H1 (cell line): ENCODE measurements at regions not wholly inside any gene's neighbourhood (a gene's known extent, or its start where the extent isn't known, plus 50 kb on each side); places are given as distances from the start of the nearest gene placed in this dataset.

Experiments
- CTCF ChIA-PET: fragments of 300-600 bp; sonication (Branson Sonifier 250); formaldehyde crosslinking; loops from one replicate; lab custom pipeline; 2021; ENCODE audit not compliant: partially characterized antibody; lab: Charles Lee
- POLR2A ChIA-PET: fragments of 300-600 bp; sonication (Branson Sonifier 250); formaldehyde crosslinking; loops from one replicate; lab custom pipeline; 2021; ENCODE audit warnings: inconsistent platforms; ENCODE audit not compliant: partially characterized antibody; lab: Charles Lee
- DNase-seq, 2 experiments: peaks; one replicate each; pipeline versions ENCODE4 v3.0.0 to v3.0.0-alpha.2; 2010 to 2022; ENCODE audit warnings: low spot score in 2 of 2, low read depth in 1 of 2, mixed read lengths in 1 of 2
- FAIRE-seq: peaks from 2 replicates; lab custom pipeline; 2011; peaks lifted over from hg19 to GRCh38; lab: Jason Lieb, UNC
- H2AFZ ChIP-seq: 2 replicates; pipeline ENCODE4 v1.8.1; 2012; ENCODE audit warnings: low read length, inconsistent platforms
- H2AK5ac ChIP-seq: 2 replicates; pipeline ENCODE4 v1.6.1; 2013; ENCODE audit warnings: low read depth, low read length
- H2BK120ac ChIP-seq: replicated peaks from 2 replicates; pipeline ENCODE3; 2013; ENCODE audit warnings: low read depth, low read length, inconsistent platforms
- H2BK12ac ChIP-seq: 2 replicates; pipeline ENCODE4 v1.6.1; 2013; ENCODE audit warnings: low read depth, low read length
- H2BK15ac ChIP-seq: 2 replicates; pipeline ENCODE4 v1.6.1; 2013; ENCODE audit warnings: low read length
- H2BK20ac ChIP-seq: 2 replicates; pipeline ENCODE4 v1.6.1; 2013; ENCODE audit warnings: low read length
- H2BK5ac ChIP-seq: 2 replicates; pipeline ENCODE4 v1.6.1; 2013; ENCODE audit warnings: low read depth, low read length
- H3K14ac ChIP-seq: 2 replicates; pipeline ENCODE4 v1.6.1; 2013; ENCODE audit warnings: inconsistent platforms; ENCODE audit not compliant: insufficient read length
- H3K18ac ChIP-seq: 2 replicates; pipeline ENCODE4 v1.6.1; 2013; ENCODE audit warnings: low read length; ENCODE audit errors: extremely low read depth
- H3K23ac ChIP-seq: 2 replicates; pipeline ENCODE4 v1.6.1; 2013; ENCODE audit warnings: inconsistent platforms; ENCODE audit not compliant: insufficient read length
- H3K23me2 ChIP-seq: 2 replicates; pipeline ENCODE4 v1.6.1; 2013; ENCODE audit warnings: low read depth, low read length
- H3K27ac ChIP-seq: 2 replicates; pipeline ENCODE4 v1.6.1; 2011; ENCODE audit warnings: low read depth, low read length, inconsistent platforms
- H3K27me3 ChIP-seq, 4 experiments: replicated peaks in 1 of 4; 1 replicate in 1 of 4; 2 replicates in 3 of 4; pipeline versions ENCODE4 v1.6.1 to v1.8.1; 2011 to 2013; ENCODE audit warnings: low read length in 3 of 4, mild to moderate bottlenecking in 3 of 4, inconsistent platforms in 2 of 4, mixed read lengths in 2 of 4, moderate library complexity in 1 of 4; ENCODE audit not compliant: control insufficient read depth in 3 of 4, insufficient read depth in 3 of 4; ENCODE audit errors: extremely low read depth in 1 of 4
- H3K36me3 ChIP-seq, 4 experiments: 2 replicates each; pipeline versions ENCODE4 v1.6.1 to v1.8.1; 2011 to 2013; ENCODE audit warnings: mild to moderate bottlenecking in 4 of 4, low read length in 3 of 4, moderate library complexity in 2 of 4, control low read depth in 1 of 4, inconsistent platforms in 1 of 4; ENCODE audit not compliant: insufficient read depth in 4 of 4, control insufficient read depth in 2 of 4
- H3K4ac ChIP-seq: replicated peaks from 2 replicates; pipeline ENCODE3; 2013; ENCODE audit warnings: low read length, low read depth, mixed read lengths, inconsistent platforms; ENCODE audit not compliant: insufficient read length
- H3K4me1 ChIP-seq, 4 experiments: replicated peaks in 1 of 4; 1 replicate in 1 of 4; 2 replicates in 3 of 4; pipeline versions ENCODE4 v1.6.1 to v1.8.1; 2011 to 2013; ENCODE audit warnings: low read length in 3 of 4, inconsistent platforms in 2 of 4, mixed read lengths in 1 of 4; ENCODE audit not compliant: insufficient read depth in 4 of 4, control insufficient read depth in 3 of 4
- H3K4me2 ChIP-seq, 2 experiments: 2 replicates each; pipeline versions ENCODE4 v1.6.1 to v1.8.1; 2011 to 2013; ENCODE audit warnings: low read depth in 2 of 2, low read length in 2 of 2, control low read depth in 1 of 2, inconsistent platforms in 1 of 2, mild to moderate bottlenecking in 1 of 2; ENCODE audit not compliant: insufficient read depth in 1 of 2
- H3K4me3 ChIP-seq, 4 experiments: fragments of 200-600, 300-600 bp in 1 of 4; sonication (generic), shearing (Covaris generic), sonication (Bioruptor Twin) in 1 of 4; 2 replicates each; pipeline versions ENCODE4 v1.5.1 to v1.8.1; 2011 to 2016; ENCODE audit warnings: low read length in 4 of 4, low read depth in 3 of 4, control low read depth in 2 of 4, inconsistent platforms in 2 of 4, mild to moderate bottlenecking in 2 of 4, mixed read lengths in 1 of 4, moderate library complexity in 1 of 4; ENCODE audit not compliant: insufficient read depth in 2 of 4; ENCODE audit errors: extremely low read depth in 1 of 4
- H3K56ac ChIP-seq: replicated peaks from 2 replicates; pipeline ENCODE3; 2013; ENCODE audit warnings: low read depth, mild to moderate bottlenecking, mixed read lengths, low read length, inconsistent platforms; ENCODE audit not compliant: insufficient read length
- H3K79me1 ChIP-seq: 2 replicates; pipeline ENCODE4 v1.6.1; 2013; ENCODE audit warnings: low read depth, low read length, control low read depth
- H3K79me2 ChIP-seq, 2 experiments: 2 replicates each; pipeline versions ENCODE4 v1.6.1 to v1.8.1; 2012 to 2013; ENCODE audit warnings: low read length in 2 of 2, mild to moderate bottlenecking in 2 of 2, inconsistent platforms in 1 of 2; ENCODE audit not compliant: insufficient read depth in 2 of 2, control insufficient read depth in 1 of 2
- H3K9ac ChIP-seq, 4 experiments: replicated peaks in 1 of 4; 1 replicate in 1 of 4; 2 replicates in 3 of 4; pipeline versions ENCODE4 v1.6.1 to v1.8.1; 2011 to 2013; ENCODE audit warnings: low read depth in 3 of 4, low read length in 3 of 4, control low read depth in 2 of 4, mild to moderate bottlenecking in 2 of 4, moderate library complexity in 2 of 4, inconsistent platforms in 1 of 4; ENCODE audit errors: extremely low read depth in 1 of 4
- H3K9me3 ChIP-seq, 2 experiments: 2 replicates each; pipeline versions ENCODE4 v1.6.1 to v1.8.1; 2012 to 2013; ENCODE audit warnings: mild to moderate bottlenecking in 2 of 2, moderate library complexity in 2 of 2, control low read depth in 1 of 2, inconsistent platforms in 1 of 2, low read depth in 1 of 2, low read length in 1 of 2, mixed read lengths in 1 of 2; ENCODE audit not compliant: insufficient read depth in 2 of 2
- H4K20me1 ChIP-seq, 2 experiments: replicated peaks in 1 of 2; 2 replicates each; pipeline versions ENCODE3 to v1.8.1; 2011 to 2013; ENCODE audit warnings: inconsistent platforms in 2 of 2, low read length in 2 of 2, mild to moderate bottlenecking in 1 of 2; ENCODE audit not compliant: insufficient read depth in 2 of 2, control insufficient read depth in 1 of 2
- H4K5ac ChIP-seq: 2 replicates; pipeline ENCODE4 v1.6.1; 2013; ENCODE audit warnings: low read length, low read depth, mixed read lengths, inconsistent platforms; ENCODE audit not compliant: insufficient read length
- H4K8ac ChIP-seq: 2 replicates; pipeline ENCODE4 v1.8.0; 2013; ENCODE audit warnings: mild to moderate bottlenecking, moderate library complexity, low read length, inconsistent platforms; ENCODE audit not compliant: insufficient read depth; ENCODE audit errors: extremely low read depth
- H4K91ac ChIP-seq: replicated peaks from 2 replicates; pipeline ENCODE3; 2013; ENCODE audit warnings: low read length, mixed read lengths, inconsistent platforms; ENCODE audit not compliant: insufficient read length
- SAP30 ChIP-seq: fragments of 300-600 bp; sonication (generic); IDR thresholded peaks from 2 replicates; pipeline ENCODE4 v1.7.1; 2012; ENCODE audit warnings: low read length, moderate library complexity, mild to moderate bottlenecking, inconsistent platforms; ENCODE audit not compliant: insufficient read depth, insufficient replicate concordance
- SP2 ChIP-seq: IDR thresholded peaks from 2 replicates; pipeline ENCODE4 v1.6.1; 2012; ENCODE audit warnings: mild to moderate bottlenecking, low read length, inconsistent platforms
- WGBS, 2 experiments: shearing (Covaris generic) in 1 of 2; methylation state at CpG; one replicate each; pipeline versions ENCODE4 v1.1.6 to v1.1.7; 2013 to 2015; ENCODE audit warnings: low lambda C conversion rate in 2 of 2, mixed read lengths in 2 of 2, inconsistent platforms in 1 of 2, low coverage in 1 of 2, missing lambda C conversion rate in 1 of 2; ENCODE audit not compliant: insufficient replicate concordance in 2 of 2, insufficient coverage in 1 of 2, insufficient read length in 1 of 2; ENCODE audit errors: extremely low coverage in 1 of 2, missing lambda C conversion rate in 1 of 2; 5-methylcytosine and 5-hydroxymethylcytosine counted together

- H4K91ac ChIP-seq = no peak overlapping the region
- H3K14ac ChIP-seq = no peak overlapping the region
- H3K27me3 ChIP-seq = no peaks in the 10 kb centered on the region
- H3K4me2 ChIP-seq = no peak overlapping the region
- H4K20me1 ChIP-seq = peaks cover 0 to 2% of the 10 kb centered on the region in 2 experiments
- H3K9ac ChIP-seq = no peak overlapping the region
- H4K5ac ChIP-seq = no peak overlapping the region
- H3K4me3 ChIP-seq = no peak overlapping the region
- POLR2A ChIA-PET = no interaction called here
- no peak overlapping the region for H2BK5ac ChIP-seq
- no peak overlapping the region for H3K18ac ChIP-seq
- no peak for TF ChIP-seq SAP30
- TF ChIP-seq SP2 = no peak
- H3K56ac ChIP-seq = no peak overlapping the region
- no peak overlapping the region for H4K8ac ChIP-seq
- no peak overlapping the region for H3K4ac ChIP-seq
- no peak overlapping the region for H2AK5ac ChIP-seq
- H2BK120ac ChIP-seq = no peak overlapping the region
- no peaks in the 10 kb centered on the region for H3K23me2 ChIP-seq
- H3K36me3 ChIP-seq = no peaks in the 10 kb centered on the region
- H3K23ac ChIP-seq = no peak overlapping the region
- H3K27ac ChIP-seq = no peak overlapping the region
- DNase-seq (no peak), FAIRE-seq (no peak)
- no peaks in the 10 kb centered on the region for H3K4me1 ChIP-seq
- H3K79me1 ChIP-seq = no peaks in the 10 kb centered on the region
- no peak overlapping the region for H2BK20ac ChIP-seq
- CTCF ChIA-PET = interaction anchor here (1.1 kb wide), 1 partner anchor 118 kb away, joined by 3 read pairs; no protein-coding TSS in a partner anchor
- H3K79me2 ChIP-seq = no peaks in the 10 kb centered on the region
- WGBS, 2 experiments = 87% methylated on average over 1 of the region's 1 CpG; no CpG with 5 or more reads in 1 of the 2 experiments
- no peaks in the 10 kb centered on the region for H3K9me3 ChIP-seq
- no peak overlapping the region for H2BK12ac ChIP-seq
- H2BK15ac ChIP-seq = no peak overlapping the region
- 0 out of 2 replicates have a peak overlapping the region, but pooled peaks have one; percentile 51 for H2AFZ ChIP-seq
Observed at GRCh38 chr13:33575378-33575777, 242.6 kb upstream of the RFC3 start.
